NCI-H1092 treated with DMSO at 0.1 percent for 48 hours (cell line): ENCODE measurements at regions not wholly inside any gene's neighbourhood (a gene's known extent, or its start where the extent isn't known, plus 50 kb on each side); places are given as distances from the start of the nearest gene placed in this dataset.
"Not testable (repeated sequence)": the region's sequence is repeated elsewhere in the genome, so short reads cannot be mapped to it uniquely, and the experiment has no call there.

ENCODE experiments used
- DNase-seq: peaks from one replicate; lab custom pipeline; 2025; lab: John Stamatoyannopoulos, UW

DNA sequence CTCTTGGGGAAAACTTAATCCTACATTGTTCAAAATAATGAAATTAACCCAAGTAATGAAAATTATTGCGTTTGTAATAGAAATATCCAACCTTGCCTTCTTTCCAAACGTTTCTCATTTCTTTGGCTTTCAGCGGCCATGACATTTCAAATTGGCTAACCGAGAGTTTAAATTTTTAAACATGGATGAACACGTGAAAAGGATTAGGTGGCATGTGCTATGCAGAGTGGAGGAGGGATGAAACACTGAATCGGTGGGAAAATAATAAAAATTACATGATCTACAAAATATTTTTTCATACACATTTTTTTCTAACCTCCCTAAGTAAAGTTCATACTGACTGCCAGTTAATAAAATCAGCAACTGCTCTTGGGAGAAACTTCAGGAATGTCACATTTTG is 728.4 kb upstream of the PKDCC start:
- DNase-seq = no peak

DNA sequence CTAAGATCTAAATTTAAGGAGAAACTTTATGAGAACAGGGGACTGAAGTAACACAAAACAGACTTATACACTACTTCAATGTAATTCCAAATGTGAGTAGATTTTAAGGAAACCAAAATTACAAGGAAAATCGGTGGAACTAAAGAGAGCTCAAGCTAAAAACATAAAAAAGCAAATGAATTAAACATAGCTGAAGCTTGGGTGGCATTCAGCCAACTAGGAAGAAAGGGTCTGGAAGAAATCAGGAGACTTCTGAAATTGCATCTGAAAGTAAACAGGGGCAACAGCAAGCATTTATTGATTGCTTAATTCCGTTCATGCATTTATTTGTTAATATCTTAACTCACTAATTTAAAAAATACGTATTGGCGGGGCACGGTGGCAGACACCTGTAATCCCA is 727.3 kb upstream of the PKDCC start:
- DNase-seq = no peak

DNA sequence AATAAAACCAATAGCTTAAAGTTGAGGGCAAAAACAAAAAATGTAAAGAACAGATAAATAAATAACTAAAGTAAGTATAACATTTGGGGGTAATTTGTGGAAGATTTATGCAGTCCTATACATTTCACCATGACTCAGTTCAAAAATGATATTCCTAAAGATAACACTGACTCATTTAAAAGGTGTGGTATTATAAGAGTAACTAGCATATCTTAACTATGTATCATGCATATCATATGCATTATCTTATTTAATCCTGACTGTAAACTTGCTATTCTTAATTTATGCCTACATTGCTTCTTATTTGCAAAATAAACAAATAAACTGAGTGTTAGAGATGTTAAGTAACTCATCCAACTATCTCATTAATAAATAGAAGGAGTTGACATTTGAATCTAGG is 726.5 kb upstream of the PKDCC start:
- no peak for DNase-seq

DNA sequence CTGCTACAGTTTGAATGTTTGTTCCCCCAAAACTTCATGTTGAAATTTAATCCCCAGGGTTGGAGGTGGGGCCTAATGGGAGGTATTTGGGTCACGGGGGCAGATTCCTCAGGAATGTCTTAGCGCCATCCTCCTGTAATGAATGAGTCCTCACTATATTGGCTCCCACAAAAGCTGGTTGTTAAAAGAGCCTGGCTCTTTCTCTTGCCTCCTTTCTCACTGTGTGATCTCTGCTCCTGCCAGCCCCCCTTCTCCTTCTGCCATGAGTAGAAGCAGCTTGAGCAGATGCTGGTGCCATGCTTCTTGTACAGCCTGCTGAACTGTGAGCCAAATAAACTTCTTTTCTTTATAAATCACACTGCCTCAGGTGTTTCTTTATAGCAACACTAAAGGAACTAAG is 721.0 kb upstream of the PKDCC start:
- DNase-seq = no peak

DNA sequence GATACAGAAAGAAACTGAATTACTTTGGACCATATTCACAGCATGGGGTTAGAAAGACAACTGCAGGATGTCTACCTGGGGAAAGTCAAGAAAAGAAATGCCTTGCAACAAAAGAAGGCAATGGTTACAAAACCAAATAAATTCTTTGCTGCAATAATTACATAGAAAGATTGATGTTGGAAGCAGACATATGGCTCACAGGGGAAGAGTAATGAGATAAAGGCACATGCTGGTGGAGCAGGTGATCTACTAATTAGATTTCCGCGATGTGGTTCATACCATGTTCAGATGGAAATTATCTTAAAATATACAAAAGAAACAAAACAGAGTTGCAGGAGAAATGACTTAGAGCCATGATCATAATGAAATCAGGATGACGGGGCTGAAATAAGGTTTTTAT is 718.8 kb upstream of the PKDCC start:
- no peak for DNase-seq

DNA sequence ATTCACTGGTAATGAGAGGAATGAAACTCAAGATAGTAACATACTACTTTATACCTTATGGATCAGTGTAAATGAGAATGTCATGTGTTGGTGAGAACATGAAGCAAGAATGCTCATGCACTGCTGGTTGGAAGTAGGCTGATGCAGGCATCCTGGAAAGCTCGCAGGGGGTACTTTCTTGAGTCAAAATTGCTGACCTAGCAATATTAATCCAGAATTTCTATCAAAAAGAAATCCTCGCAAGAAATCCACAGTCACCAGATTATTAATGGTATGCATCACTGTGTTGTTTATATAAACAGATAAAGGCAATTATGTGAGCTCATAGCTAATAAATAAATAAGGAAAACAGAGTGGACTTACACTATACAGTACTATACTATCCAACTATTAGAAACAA is 713.7 kb upstream of the PKDCC start:
- no peak for DNase-seq

DNA sequence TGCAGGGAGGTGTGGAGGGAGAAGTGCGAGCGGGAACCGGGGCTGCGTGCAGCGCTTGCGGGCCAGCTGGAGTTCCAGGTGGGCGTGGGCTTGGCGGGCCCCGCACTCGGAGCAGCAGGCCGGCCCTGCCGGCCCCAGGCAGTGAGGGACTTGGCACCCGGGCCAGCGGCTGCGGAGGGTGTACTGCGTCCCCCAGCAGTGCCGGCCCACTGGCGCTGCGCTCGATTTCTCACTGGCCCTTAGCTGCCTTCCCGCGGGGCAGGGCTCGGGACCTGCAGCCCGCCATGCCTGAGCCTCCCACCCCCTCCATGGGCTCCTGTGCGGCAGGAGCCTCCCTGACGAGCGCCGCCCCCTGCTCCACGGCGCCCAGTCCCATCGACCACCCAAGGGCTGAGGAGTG is 712.2 kb upstream of the PKDCC start:
- not testable (repeated sequence) for DNase-seq

DNA sequence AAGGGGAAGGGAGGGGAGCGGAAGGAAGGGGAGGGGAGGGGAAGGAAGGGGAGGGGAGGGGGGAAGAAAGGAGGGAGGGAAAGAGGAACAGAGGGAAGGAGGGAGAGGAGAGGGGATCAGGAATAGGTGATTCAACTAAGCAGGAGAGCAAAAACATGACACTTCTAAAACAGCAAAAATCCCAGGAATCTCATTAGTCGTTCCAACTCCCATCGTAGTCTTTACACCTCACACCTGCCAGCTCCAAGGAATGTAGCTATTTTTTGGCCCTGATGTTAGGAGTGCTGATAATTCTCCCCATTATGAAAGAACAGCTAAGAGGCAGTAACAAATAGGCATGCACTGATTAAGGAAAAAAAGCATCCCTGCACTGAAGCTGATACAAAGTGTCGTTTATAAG is 709.9 kb upstream of the PKDCC start:
- DNase-seq = no peak

DNA sequence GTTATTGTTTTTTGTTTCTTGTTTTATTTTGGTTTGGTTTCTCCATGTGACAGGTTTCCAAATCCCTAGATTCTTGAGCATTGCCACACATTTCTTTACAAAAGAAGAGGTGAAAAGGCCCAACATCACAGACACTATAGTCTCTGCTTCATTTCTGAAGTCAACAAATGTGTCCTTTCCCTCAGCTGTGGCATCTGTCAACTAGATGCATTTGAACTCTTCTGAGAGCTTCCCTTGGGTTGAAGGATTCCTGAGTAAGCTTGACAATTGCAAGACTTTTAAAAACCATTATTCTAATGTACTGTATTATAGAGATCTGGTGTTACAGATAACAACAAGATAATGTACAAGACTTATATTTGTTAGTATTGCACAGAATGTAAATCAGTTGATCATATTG is 703.3 kb upstream of the PKDCC start:
- DNase-seq = no peak

DNA sequence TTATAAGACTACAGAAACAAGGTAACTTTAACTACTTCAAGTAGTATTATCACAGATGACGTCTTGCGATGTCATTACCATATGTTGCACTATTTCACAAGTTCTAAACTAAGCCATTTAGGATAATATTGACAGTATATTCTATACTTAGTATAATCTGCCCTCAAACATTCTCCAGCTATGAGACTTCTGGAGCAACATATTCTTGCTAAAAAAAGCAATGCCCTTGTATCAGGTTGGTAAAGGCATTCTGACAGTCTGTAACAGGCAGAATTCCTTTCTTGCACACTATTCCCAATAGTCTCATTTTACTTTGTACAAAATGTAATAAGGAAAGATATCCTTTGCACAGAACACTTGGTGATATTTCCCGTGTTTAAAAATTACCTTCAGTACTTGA is 694.8 kb upstream of the PKDCC start:
- DNase-seq = no peak

DNA sequence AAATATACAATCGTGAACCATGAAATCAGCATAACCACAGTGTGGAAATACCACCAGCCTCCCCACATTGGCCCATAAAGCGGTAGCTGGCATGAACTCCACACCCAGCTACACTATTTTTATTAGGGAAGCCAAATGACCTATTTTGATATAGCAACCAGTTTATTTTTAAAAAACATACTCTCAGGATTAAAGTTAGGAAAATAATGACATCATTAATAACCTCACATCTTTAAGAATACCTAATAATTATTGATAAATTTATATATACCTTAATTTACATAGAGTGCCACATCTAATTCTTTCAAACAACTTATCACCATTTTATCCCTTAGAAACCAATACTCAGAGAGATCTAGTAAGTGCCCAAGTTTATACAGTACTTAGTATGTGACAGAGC is 692.0 kb upstream of the PKDCC start:
- no peak for DNase-seq

DNA sequence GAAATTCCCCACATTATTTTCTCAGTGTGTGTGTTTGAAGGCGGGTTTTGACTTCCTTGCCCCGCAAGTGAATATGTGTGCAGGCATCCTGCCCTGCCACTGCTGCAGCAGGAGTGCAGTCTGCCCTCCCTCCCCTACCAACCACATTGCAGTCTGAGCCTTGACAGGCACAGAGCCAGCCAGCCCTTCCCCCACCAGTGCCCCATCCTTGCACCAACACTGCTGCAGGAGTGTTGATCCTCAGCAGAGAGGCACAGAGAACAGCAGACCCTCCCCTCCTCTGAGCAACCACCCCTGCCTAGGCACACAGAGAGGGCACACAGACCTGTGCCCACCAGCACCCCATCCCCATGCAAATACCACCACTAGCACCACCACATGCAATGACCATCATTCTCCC is 683.0 kb upstream of the PKDCC start:
- DNase-seq = no peak

DNA sequence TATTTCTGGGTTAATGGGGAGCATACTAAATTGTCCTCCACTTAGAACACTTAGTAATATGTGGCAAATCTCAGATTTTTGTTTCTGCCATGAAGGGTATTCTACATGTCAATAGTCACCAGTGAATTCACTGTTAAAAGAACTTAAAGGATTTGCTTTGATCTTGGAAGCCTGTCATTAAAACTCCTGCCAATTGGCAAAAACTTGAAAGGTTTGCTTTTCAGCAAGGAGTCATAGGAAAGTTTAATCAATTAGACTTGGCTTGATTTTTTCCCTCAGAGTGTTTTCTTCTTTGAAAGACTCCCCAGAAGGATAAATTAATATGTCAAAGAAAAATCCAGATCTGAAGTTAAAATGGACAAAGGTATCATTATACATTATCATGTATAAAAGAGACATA is 671.9 kb upstream of the PKDCC start:
- DNase-seq = no peak

DNA sequence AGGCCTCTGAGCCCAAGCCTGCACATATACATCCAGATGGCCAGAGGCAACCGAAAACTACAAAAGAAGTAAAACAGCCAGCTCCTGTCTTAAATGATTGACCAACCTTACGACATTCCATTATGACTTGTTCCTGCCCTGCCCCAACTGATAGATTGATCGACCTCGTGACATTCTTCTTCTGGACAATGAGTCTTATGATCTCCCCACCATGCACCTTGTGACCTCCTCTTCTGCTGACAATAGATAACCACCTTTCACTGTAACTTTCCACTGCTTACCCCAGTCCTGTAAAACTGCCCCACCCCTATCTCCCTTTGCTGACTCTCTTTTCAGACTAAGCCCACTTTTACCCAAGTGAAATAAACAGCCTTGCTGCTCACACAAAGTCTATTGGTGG is 670.0 kb upstream of the PKDCC start:
- no peak for DNase-seq

DNA sequence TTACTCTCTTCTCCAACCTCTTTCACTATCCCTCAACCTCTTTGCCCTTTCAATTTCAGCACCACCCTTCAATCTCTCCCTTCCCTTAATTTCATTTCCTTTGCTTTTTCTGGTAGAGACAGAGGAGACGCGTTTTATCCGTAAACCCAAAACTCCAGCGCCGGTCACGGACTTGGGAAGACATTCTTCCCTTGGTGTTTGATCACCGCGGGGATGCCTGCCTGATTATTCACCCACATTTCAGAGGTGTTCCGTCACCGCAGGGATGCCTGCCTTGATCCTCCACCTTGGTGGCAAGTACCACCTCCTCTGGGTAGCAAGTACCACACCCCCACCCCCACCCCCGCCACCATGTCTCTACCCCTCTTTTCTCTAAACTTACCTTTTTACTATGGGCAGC is 669.4 kb upstream of the PKDCC start:
- DNase-seq = no peak

DNA sequence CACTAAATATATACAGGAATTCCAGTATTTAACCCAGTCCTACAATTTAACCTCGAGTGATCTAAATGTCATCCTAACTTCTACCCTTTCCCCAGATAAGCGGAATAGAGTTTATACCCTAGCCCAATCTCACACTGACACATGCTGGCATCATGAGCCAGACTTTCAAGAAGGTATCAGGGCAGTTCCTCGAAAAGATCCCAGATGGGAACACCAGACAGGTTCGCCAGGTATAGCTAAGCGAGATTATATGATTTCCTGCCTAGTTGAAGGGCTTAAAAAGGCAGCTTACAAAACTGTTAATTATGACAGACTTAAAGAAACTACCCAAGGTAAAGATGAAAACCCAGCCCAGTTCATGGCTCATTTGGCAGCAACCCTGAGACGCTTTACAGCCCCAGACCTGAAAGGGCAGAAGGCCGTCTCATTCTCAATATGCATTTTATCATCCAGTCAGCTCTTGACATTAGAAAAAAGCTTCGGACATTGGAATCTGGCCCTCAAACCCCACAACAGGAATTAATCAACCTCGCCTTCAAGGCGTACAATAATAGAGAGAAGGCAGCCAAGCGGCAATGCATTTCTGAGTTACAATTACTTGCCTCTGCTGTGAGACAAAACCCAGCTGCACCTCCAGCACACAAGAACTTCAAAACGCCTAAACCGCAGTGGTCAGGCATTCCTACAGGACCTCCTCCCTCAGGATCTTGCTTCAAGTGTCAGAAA is 668.2 kb upstream of the PKDCC start:
- no peak for DNase-seq

DNA sequence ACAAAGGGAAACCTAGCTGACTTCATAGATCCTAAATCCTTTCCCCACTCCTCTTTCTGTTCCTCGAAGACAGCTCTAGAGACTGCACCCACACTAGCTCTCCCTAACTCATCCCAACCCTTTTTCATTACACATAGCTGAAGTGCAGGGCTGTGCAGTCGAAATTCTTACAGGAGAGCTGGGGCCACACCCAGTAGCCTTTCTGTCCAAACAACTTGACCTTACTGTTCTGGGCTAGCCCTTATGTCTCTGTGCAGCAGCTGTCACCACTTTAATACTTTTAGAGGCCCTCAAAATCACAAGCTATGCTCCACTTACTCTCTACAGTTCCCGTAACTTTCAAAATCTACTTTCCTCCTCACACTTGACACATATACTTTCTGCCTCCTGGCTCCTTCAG is 666.1 kb upstream of the PKDCC start:
- DNase-seq = no peak

DNA sequence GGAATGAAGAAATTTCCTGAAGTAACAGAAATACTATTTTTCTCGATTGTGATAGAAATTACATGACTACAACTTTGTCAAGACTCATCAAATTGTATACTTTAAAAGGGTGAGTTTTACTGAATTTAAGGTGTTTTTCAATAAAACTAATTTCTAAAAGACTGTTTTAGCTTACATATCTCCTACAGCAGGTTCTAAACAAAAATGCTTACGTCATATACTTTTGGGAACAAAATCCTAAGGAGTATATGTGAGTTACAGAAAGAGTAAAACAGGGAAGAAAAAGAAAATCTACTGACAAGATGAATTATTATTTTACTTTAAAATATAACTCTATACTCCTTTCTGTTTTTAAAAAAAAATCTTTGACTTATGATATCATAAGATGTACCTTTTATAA is 660.3 kb upstream of the PKDCC start:
- no peak for DNase-seq

DNA sequence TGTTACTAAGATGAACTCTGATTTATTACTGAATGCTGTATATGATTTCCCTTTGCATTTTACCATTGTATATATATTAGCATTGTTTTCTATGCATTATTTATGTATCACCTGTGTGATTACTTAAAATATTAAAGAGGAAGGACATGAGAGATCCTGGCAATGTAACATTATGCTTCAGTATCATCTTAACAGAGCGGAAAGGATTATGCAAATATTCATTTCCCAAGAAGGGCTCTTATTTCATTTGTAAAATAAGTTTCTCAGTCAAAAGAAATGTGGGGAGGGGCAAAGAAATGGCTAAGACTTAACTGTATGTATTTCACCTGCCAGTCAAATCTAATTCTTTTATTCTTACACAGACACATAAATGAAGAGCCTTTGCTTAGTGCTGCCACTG is 654.2 kb upstream of the PKDCC start:
- DNase-seq = no peak

DNA sequence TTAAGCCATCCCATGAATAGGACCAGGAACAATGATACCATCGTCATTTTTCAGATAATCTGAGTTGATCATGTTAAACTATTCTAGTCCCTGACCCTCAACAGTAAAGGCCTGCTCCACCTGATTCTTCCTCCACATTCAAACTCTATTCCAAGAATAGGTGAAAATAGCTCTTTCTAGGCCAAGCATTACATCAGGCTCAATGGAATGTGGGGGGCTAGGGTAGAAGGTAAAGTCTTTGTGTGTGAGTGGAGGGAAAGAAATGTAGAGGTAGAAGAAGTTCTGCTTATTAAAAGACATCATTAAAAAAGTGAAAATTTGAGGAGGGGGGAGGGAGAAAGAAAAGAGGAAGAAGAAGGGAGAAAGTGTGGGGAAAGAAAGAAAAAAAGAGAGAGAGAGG is 653.3 kb upstream of the PKDCC start:
- DNase-seq = no peak

DNA sequence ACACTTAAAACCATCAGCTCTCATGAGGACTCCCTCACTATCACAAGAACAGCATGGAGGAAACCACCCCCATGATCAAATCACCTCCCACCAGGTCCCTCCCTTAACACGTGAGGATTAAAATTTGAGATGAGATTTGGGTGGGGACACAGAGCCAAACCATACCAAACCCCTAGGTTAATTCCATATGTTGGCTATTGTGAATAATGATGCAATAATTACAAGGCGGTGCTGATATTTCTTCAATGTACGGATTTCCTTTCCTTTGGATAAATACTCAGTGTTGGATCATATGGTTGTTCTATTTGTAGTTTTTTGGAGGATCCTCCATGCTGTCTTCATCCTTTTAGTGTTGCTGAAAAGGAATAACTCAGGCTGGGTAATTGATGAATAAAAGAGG is 652.1 kb upstream of the PKDCC start:
- no peak for DNase-seq

DNA sequence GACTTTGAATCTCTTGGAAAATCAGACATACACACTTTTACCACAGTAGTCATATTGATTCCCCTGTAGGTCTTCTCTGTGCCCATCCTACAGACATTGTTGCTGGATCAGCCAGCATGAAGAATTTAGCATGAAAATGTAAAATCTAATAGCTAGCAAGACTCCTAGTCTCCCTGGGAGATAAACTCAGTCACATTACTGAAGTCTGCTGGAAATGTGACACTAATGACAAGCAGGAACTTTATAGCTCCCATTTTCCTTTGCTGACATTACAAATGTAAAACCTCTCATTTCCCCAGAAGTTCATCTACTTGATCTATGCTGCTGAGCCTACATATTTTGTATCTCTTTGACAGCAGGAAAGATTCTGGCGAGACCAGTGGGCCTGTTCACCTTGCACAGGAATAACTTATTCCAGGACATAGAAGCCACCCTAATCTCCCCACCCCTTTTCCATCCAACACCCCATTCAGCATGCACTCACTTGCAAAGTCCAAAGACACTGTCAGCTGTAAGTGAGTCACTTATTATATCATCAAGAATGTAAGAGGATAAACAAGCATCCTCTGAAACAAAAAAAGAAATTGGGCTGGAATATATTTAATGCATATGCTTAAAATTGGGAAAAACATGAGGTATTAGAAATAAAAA is 648.3 kb upstream of the PKDCC start:
- no peak for DNase-seq

DNA sequence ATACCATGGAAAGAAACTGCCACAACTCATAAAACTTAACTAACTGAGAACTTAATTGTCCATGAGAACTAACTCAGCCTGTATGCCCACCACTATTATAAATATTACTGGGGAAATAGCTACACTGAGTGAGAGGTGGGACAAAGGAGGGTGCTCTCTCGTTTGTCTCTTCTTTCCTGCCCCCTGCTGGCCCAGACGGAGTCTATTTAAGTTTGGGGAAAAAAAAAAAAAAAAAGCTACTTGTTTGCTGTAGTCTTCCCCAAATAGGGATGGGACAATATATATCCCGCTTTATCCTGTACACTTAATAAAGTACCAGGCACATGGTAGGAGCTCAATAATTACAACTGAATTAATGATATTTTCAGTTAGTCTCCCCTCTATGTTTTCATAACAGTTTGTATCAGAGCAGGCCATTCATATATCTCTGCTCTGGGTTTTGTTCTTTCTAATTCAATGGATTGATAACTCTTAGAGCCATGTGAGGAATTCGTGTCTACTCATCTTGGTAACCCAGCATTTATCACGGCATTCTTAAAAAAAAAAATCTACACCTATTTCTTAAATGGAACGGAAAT is 647.6 kb upstream of the PKDCC start:
- DNase-seq = no peak

DNA sequence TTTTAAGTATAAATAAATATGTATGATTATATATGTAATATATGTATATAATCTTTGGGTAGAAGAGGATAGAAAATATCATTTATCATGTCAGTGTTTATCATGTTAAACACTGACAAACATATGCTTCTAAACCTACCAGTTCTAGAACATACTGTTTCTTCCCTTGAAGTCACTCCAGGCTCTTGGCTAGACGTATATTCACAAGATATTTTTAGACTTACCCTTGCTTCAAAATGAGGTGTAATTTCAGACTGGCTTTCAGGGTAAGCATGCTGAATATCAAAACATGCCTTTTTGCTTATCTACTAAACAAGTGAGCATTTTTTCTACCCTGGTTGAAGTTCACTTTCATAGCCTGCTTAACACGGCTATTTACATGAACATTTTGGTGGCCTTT is 642.4 kb upstream of the PKDCC start:
- no peak for DNase-seq
